ENCODE measurements at regions not wholly inside any gene's neighbourhood (a gene's known extent, or its start where the extent isn't known, plus 50 kb on each side); places are given as distances from the start of the nearest gene placed in this dataset.

GRCh38 chr10:113409175-113409574 is 143.7 kb upstream of the HABP2 start:
- no TSS peak for BruUV-seq (replicated peaks)
- Histone ChIP-seq H3K27me3 (ENCODE audit: control insufficient read depth, insufficient read depth, low read length) (peaks cover 13% of the 10 kb centered on the region), H3K4me1 (ENCODE audit: control insufficient read depth, insufficient read depth, low read length) (no peaks in the 10 kb centered on the region), H3K27ac (ENCODE audit: low read length) (no peak overlapping the region), H3K4me3 (ENCODE audit: low read depth in 2 of 2, low read length in 2 of 2) (no peak overlapping the region), H3K9me3 (ENCODE audit: control insufficient read depth, insufficient read depth, low read depth, low read length) (no peaks in the 10 kb centered on the region), H3K36me3 (ENCODE audit: control insufficient read depth, insufficient read depth, low read length) (no peaks in the 10 kb centered on the region)
- in situ Hi-C loops (cut with HindIII; ENCODE audit: low pct_unique_long_range_greater_than_20kb, low sequenced_read_pairs) (no loop called here), intact Hi-C loops (cut with micrococcal nuclease; ENCODE audit: unreplicated experiment) (no loop called here)
- ATAC-seq = no peak
- no peak for DNase-seq (ENCODE audit: low read depth, low spot score)
- ChIA-PET CTCF (no interaction called here), POLR2A (no interaction called here)
- TF ChIP-seq TCF7L2 (IDR thresholded peaks at IDR 0.05; ENCODE audit: low read depth, low read length) (no peak), POLR2AphosphoS5 (IDR thresholded peaks at IDR 0.05; ENCODE audit: low read depth, low read length) (no peak), SIN3A (IDR thresholded peaks at IDR 0.05; ENCODE audit: borderline replicate concordance, insufficient read depth, low read depth, low read length) (no peak), CTCF (IDR thresholded peaks at IDR 0.05) (no peak)
- TF ChIP-seq, protein P1, sequence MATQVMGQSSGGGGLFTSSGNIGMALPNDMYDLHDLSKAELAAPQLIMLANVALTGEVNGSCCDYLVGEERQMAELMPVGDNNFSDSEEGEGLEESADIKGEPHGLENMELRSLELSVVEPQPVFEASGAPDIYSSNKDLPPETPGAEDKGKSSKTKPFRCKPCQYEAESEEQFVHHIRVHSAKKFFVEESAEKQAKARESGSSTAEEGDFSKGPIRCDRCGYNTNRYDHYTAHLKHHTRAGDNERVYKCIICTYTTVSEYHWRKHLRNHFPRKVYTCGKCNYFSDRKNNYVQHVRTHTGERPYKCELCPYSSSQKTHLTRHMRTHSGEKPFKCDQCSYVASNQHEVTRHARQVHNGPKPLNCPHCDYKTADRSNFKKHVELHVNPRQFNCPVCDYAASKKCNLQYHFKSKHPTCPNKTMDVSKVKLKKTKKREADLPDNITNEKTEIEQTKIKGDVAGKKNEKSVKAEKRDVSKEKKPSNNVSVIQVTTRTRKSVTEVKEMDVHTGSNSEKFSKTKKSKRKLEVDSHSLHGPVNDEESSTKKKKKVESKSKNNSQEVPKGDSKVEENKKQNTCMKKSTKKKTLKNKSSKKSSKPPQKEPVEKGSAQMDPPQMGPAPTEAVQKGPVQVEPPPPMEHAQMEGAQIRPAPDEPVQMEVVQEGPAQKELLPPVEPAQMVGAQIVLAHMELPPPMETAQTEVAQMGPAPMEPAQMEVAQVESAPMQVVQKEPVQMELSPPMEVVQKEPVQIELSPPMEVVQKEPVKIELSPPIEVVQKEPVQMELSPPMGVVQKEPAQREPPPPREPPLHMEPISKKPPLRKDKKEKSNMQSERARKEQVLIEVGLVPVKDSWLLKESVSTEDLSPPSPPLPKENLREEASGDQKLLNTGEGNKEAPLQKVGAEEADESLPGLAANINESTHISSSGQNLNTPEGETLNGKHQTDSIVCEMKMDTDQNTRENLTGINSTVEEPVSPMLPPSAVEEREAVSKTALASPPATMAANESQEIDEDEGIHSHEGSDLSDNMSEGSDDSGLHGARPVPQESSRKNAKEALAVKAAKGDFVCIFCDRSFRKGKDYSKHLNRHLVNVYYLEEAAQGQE (IDR thresholded peaks at IDR 0.05; ENCODE audit: insufficient read depth in 1 of 2, low read depth in 2 of 2, low read length in 1 of 2) = no peak

GRCh38 chr10:113410618-113411017 is 142.2 kb upstream of the HABP2 start:
- in situ Hi-C loops (cut with HindIII; ENCODE audit: low pct_unique_long_range_greater_than_20kb, low sequenced_read_pairs) = no loop called here
- POLR2A ChIA-PET = no interaction called here
- DNase-seq (ENCODE audit: low read depth, low spot score) = no peak

More at GRCh38 chr10:113410618-113411017, 142.2 kb upstream of the HABP2 start:
- Histone ChIP-seq H3K9me3 (ENCODE audit: control insufficient read depth, insufficient read depth, low read depth, low read length) (no peaks in the 10 kb centered on the region), H3K36me3 (ENCODE audit: control insufficient read depth, insufficient read depth, low read length) (no peaks in the 10 kb centered on the region), H3K4me1 (ENCODE audit: control insufficient read depth, insufficient read depth, low read length) (no peaks in the 10 kb centered on the region), H3K27me3 (ENCODE audit: control insufficient read depth, insufficient read depth, low read length) (peaks cover 15% of the 10 kb centered on the region), H3K27ac (ENCODE audit: low read length) (no peak overlapping the region), H3K4me3 (ENCODE audit: low read depth in 2 of 2, low read length in 2 of 2) (no peak overlapping the region)
- TF ChIP-seq, protein P1 (IDR thresholded peaks at IDR 0.05; ENCODE audit: insufficient read depth in 1 of 2, low read depth in 2 of 2, low read length in 1 of 2) = no peak
- TF ChIP-seq CTCF (IDR thresholded peaks at IDR 0.05) (no peak), TCF7L2 (IDR thresholded peaks at IDR 0.05; ENCODE audit: low read depth, low read length) (no peak), POLR2AphosphoS5 (IDR thresholded peaks at IDR 0.05; ENCODE audit: low read depth, low read length) (no peak), SIN3A (IDR thresholded peaks at IDR 0.05; ENCODE audit: borderline replicate concordance, insufficient read depth, low read depth, low read length) (no peak)
- no TSS peak for BruUV-seq (replicated peaks)
- no peak for ATAC-seq
- CTCF ChIA-PET = no interaction called here
- intact Hi-C loops (cut with micrococcal nuclease; ENCODE audit: unreplicated experiment) = no loop called here
